GM12878 (cell line): ENCODE measurements at regions not wholly inside any gene's neighbourhood (a gene's known extent, or its start where the extent isn't known, plus 50 kb on each side); places are given as distances from the start of the nearest gene placed in this dataset.

Experiments
- ATAC-seq: fragments of 200-7000 bp; cut with Tn5 transposase; 3 replicates; pipeline ENCODE4 v1.9.1; 2020; ENCODE audit warnings: mild to moderate bottlenecking, moderate library complexity
- BruUV-seq: library from RNA; stranded (reverse); fragments of 400-500 nt; replicated peaks from 2 replicates; lab custom pipeline; 2021; lab: Mats Ljungman, UMichigan
- CTCF ChIA-PET: fragments of 300-600 bp; sonication (Branson Sonifier 250); formaldehyde crosslinking; extraction: SDS; loops from one replicate; lab custom pipeline; 2021; ENCODE audit warnings: inconsistent platforms; lab: Yijun Ruan, JAX
- POLR2A ChIA-PET: fragments of 350-600 bp; formaldehyde crosslinking; extraction: SDS; loops from one replicate; lab custom pipeline; 2021; ENCODE audit warnings: inconsistent platforms; lab: Charles Lee
- RAD21 ChIA-PET: fragments of 300-600 bp; sonication (Branson Sonifier 250); formaldehyde crosslinking; loops from one replicate; lab custom pipeline; 2023; ENCODE audit warnings: antibody characterized with exemption; ENCODE audit not compliant: unreplicated experiment; lab: Charles Lee
- SMC1A ChIA-PET: fragments of 300-600 bp; sonication (Branson Sonifier 250); formaldehyde crosslinking; loops from one replicate; lab custom pipeline; 2023; ENCODE audit not compliant: unreplicated experiment, uncharacterized antibody; lab: Charles Lee
- DNase-seq: peaks from one replicate; pipeline ENCODE4 v3.0.0-alpha.2; 2011; ENCODE audit warnings: low read depth, low spot score
- FAIRE-seq: peaks from 3 replicates; lab custom pipeline; 2011; peaks lifted over from hg19 to GRCh38; lab: Jason Lieb, UNC
- H2AFZ ChIP-seq: 2 replicates; pipeline ENCODE4 v1.6.0; 2011; ENCODE audit warnings: low read depth, low read length, control low read depth; ENCODE audit not compliant: control insufficient read depth
- H3K27ac ChIP-seq: 2 replicates; pipeline ENCODE4 v1.5.1; 2011; ENCODE audit warnings: control low read depth; ENCODE audit not compliant: control insufficient read depth, insufficient read depth
- H3K27me3 ChIP-seq, 2 experiments: replicated peaks in 1 of 2; 2 replicates each; pipeline versions ENCODE4 v1.6.0 to v1.6.1; 2011; ENCODE audit warnings: low read length in 1 of 2; ENCODE audit not compliant: control insufficient read depth in 2 of 2, insufficient read depth in 2 of 2
- H3K36me3 ChIP-seq, 2 experiments: 2 replicates each; pipeline ENCODE4 v1.5.1; 2011; ENCODE audit warnings: low read length in 1 of 2; ENCODE audit not compliant: control insufficient read depth in 2 of 2, insufficient read depth in 2 of 2
- H3K4me1 ChIP-seq: 2 replicates; pipeline ENCODE4 v1.6.1; 2011; ENCODE audit warnings: mild to moderate bottlenecking, low read length, moderate library complexity, mixed read lengths; ENCODE audit not compliant: control insufficient read depth, insufficient read depth
- H3K4me2 ChIP-seq: 2 replicates; pipeline ENCODE4 v1.6.0; 2011; ENCODE audit warnings: control low read depth; ENCODE audit not compliant: control insufficient read depth, insufficient read depth
- H3K4me3 ChIP-seq: fragments of 200-600 bp; sonication (generic); 2 replicates; pipeline ENCODE4 v1.5.1; 2016
- H3K79me2 ChIP-seq: 2 replicates; pipeline ENCODE4 v1.6.0; 2011; ENCODE audit warnings: low read length; ENCODE audit not compliant: control insufficient read depth, insufficient read depth
- H3K9ac ChIP-seq: 2 replicates; pipeline ENCODE4 v1.8.0; 2011; ENCODE audit warnings: low read length, control low read depth, mixed read lengths; ENCODE audit not compliant: control insufficient read depth, insufficient read depth
- H3K9me3 ChIP-seq: replicated peaks from 3 replicates; pipeline ENCODE4 v1.5.1; 2011; ENCODE audit warnings: mild to moderate bottlenecking, low read length; ENCODE audit not compliant: control insufficient read depth, insufficient read depth
- H4K20me1 ChIP-seq: 2 replicates; pipeline ENCODE4 v1.6.0; 2011; ENCODE audit not compliant: control insufficient read depth, insufficient read depth
- EED ChIP-seq: sonication (generic); IDR thresholded peaks from 2 replicates; pipeline ENCODE4 v1.6.1; 2016; ENCODE audit warnings: antibody characterized with exemption, low read depth
- EZH2 ChIP-seq: IDR thresholded peaks from 2 replicates; pipeline ENCODE4 v1.6.1; 2012; ENCODE audit warnings: low read depth, mild to moderate bottlenecking, control low read depth, inconsistent platforms, low read length, borderline replicate concordance; ENCODE audit not compliant: control insufficient read depth
- FOS ChIP-seq: IDR thresholded peaks from 3 replicates; pipeline ENCODE4 v1.6.1; 2011; ENCODE audit warnings: borderline replicate concordance; ENCODE audit not compliant: insufficient read length; ENCODE audit errors: extremely low read depth
- HCFC1 ChIP-seq: fragments of 150-350 bp; IDR thresholded peaks from 2 replicates; pipeline ENCODE4 v1.6.1; 2014; ENCODE audit warnings: low read length
- HDAC6 ChIP-seq: fragments of 200-600 bp; sonication (generic); IDR thresholded peaks from one replicate; pipeline ENCODE4 v1.8.0; 2017; ENCODE audit warnings: antibody characterized with exemption; ENCODE audit not compliant: unreplicated experiment
- PAX5 ChIP-seq: IDR thresholded peaks from 2 replicates; pipeline ENCODE4 v1.6.1; 2011; ENCODE audit warnings: low read depth, low read length, borderline replicate concordance
- SMAD1 ChIP-seq: fragments of 450-650 bp; IDR thresholded peaks from 2 replicates; pipeline ENCODE4 v1.6.1; 2018; ENCODE audit warnings: mild to moderate bottlenecking, low read depth; ENCODE audit not compliant: partially characterized antibody
- WGBS: methylation state at CpG from one replicate; pipeline ENCODE4 v1.1.6; 2016; ENCODE audit warnings: low lambda C conversion rate; ENCODE audit not compliant: insufficient replicate concordance, insufficient coverage; ENCODE audit errors: missing lambda C conversion rate; 5-methylcytosine and 5-hydroxymethylcytosine counted together
- in situ Hi-C: fragments of 300-500 bp; cut with MboI; formaldehyde crosslinking; loops from 9 replicates; pipeline ENCODE4 v1.14.3; 2018; ENCODE audit warnings: mixed read lengths
- intact Hi-C: fragments of 100-400 bp; cut with micrococcal nuclease; formaldehyde crosslinking; loops from one replicate; pipeline ENCODE4 v1.14.2; 2022; ENCODE audit not compliant: unreplicated experiment
- TF ChIP-seq, protein P1 (sequence below): fragments of 450-650 bp; IDR thresholded peaks from 2 replicates; pipeline ENCODE4 v1.6.1; 2017; ENCODE audit warnings: borderline replicate concordance
- TF ChIP-seq, protein P2 (sequence below): IDR thresholded peaks from 2 replicates; pipeline ENCODE4 v1.6.1; 2011; ENCODE audit warnings: mild to moderate bottlenecking, low read depth, low read length, moderate library complexity; ENCODE audit not compliant: insufficient replicate concordance
- TF ChIP-seq, protein P3 (sequence below): fragments of 450-650 bp; IDR thresholded peaks from 2 replicates; pipeline ENCODE4 v1.6.1; 2017; ENCODE audit warnings: mild to moderate bottlenecking
- TF ChIP-seq, protein P4 (sequence below): fragments of 450-650 bp; IDR thresholded peaks from 2 replicates; pipeline ENCODE4 v1.6.1; 2018; ENCODE audit warnings: mild to moderate bottlenecking, low read depth, moderate library complexity; ENCODE audit not compliant: partially characterized antibody
- TF ChIP-seq, protein P5 (sequence below): fragments of 450-650 bp; IDR thresholded peaks from 2 replicates; pipeline ENCODE4 v1.6.1; 2017; ENCODE audit warnings: mild to moderate bottlenecking, moderate library complexity

DNA sequence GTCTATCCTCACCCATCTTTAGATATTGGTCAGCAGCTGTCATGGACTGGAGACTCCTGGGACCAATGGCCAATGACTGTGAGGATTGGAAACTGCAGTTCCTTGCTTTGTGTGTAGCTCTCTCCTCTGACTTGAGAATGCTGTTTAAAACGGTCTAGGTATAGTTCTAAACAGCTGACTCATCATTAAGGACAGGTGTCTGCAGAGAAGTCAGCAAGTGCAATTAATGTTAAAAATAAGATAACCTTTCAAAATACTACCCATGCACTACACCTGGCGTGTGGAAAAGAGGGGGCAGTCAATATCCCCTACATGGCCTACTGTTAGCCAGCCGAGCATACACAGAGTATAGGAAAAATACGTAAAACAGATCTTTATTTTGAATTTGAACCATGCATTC lies 115.4 kb upstream of the TAB2 start:
- BruUV-seq, result no TSS peak
- Histone ChIP-seq H3K27ac (no peak overlapping the region), H2AFZ (no peak overlapping the region), H3K79me2 (no peaks in the 10 kb centered on the region), H3K27me3 (no peaks in the 10 kb centered on the region), H3K9me3 (no peaks in the 10 kb centered on the region), H3K9ac (no peak overlapping the region), H3K4me3 (no peak overlapping the region), H3K4me1 (no peaks in the 10 kb centered on the region), H4K20me1 (no peaks in the 10 kb centered on the region), H3K4me2 (no peak overlapping the region), H3K36me3 (no peaks in the 10 kb centered on the region)
- ATAC-seq, result no peak
- CTCF ChIA-PET, result no interaction called here
- SMC1A ChIA-PET, result interaction anchor here (0.8 to 2.7 kb wide), 5 partner anchors 9 to 54 kb away, joined by 3 to 9 read pairs (median 3); no protein-coding TSS in a partner anchor
- WGBS, result 44% methylated on average over 4 of the region's 4 CpGs
- DNase-seq, result no peak
- RAD21 ChIA-PET, result interaction anchor here (1.0 kb wide), 1 partner anchor 190 kb away, joined by 3 read pairs; no protein-coding TSS in a partner anchor
- no peak for FAIRE-seq
- intact Hi-C loops, result no loop called here
- POLR2A ChIA-PET, result no interaction called here
- in situ Hi-C loops, result no loop called here
- TF ChIP-seq, protein P1, sequence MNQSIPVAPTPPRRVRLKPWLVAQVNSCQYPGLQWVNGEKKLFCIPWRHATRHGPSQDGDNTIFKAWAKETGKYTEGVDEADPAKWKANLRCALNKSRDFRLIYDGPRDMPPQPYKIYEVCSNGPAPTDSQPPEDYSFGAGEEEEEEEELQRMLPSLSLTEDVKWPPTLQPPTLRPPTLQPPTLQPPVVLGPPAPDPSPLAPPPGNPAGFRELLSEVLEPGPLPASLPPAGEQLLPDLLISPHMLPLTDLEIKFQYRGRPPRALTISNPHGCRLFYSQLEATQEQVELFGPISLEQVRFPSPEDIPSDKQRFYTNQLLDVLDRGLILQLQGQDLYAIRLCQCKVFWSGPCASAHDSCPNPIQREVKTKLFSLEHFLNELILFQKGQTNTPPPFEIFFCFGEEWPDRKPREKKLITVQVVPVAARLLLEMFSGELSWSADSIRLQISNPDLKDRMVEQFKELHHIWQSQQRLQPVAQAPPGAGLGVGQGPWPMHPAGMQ, result no peak
- TF ChIP-seq FOS (no peak), EED (no peak), EZH2 (no peak), HDAC6 (no peak), SMAD1 (no peak), PAX5 (no peak), HCFC1 (no peak)
- TF ChIP-seq, protein P2, sequence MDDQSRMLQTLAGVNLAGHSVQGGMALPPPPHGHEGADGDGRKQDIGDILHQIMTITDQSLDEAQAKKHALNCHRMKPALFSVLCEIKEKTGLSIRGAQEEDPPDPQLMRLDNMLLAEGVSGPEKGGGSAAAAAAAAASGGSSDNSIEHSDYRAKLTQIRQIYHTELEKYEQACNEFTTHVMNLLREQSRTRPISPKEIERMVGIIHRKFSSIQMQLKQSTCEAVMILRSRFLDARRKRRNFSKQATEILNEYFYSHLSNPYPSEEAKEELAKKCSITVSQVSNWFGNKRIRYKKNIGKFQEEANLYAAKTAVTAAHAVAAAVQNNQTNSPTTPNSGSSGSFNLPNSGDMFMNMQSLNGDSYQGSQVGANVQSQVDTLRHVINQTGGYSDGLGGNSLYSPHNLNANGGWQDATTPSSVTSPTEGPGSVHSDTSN, result no peak
- TF ChIP-seq, protein P3, sequence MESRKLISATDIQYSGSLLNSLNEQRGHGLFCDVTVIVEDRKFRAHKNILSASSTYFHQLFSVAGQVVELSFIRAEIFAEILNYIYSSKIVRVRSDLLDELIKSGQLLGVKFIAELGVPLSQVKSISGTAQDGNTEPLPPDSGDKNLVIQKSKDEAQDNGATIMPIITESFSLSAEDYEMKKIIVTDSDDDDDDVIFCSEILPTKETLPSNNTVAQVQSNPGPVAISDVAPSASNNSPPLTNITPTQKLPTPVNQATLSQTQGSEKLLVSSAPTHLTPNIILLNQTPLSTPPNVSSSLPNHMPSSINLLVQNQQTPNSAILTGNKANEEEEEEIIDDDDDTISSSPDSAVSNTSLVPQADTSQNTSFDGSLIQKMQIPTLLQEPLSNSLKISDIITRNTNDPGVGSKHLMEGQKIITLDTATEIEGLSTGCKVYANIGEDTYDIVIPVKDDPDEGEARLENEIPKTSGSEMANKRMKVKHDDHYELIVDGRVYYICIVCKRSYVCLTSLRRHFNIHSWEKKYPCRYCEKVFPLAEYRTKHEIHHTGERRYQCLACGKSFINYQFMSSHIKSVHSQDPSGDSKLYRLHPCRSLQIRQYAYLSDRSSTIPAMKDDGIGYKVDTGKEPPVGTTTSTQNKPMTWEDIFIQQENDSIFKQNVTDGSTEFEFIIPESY, result no peak
- TF ChIP-seq, protein P4, sequence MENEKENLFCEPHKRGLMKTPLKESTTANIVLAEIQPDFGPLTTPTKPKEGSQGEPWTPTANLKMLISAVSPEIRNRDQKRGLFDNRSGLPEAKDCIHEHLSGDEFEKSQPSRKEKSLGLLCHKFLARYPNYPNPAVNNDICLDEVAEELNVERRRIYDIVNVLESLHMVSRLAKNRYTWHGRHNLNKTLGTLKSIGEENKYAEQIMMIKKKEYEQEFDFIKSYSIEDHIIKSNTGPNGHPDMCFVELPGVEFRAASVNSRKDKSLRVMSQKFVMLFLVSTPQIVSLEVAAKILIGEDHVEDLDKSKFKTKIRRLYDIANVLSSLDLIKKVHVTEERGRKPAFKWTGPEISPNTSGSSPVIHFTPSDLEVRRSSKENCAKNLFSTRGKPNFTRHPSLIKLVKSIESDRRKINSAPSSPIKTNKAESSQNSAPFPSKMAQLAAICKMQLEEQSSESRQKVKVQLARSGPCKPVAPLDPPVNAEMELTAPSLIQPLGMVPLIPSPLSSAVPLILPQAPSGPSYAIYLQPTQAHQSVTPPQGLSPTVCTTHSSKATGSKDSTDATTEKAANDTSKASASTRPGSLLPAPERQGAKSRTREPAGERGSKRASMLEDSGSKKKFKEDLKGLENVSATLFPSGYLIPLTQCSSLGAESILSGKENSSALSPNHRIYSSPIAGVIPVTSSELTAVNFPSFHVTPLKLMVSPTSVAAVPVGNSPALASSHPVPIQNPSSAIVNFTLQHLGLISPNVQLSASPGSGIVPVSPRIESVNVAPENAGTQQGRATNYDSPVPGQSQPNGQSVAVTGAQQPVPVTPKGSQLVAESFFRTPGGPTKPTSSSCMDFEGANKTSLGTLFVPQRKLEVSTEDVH, result no peak
- TF ChIP-seq, protein P5, sequence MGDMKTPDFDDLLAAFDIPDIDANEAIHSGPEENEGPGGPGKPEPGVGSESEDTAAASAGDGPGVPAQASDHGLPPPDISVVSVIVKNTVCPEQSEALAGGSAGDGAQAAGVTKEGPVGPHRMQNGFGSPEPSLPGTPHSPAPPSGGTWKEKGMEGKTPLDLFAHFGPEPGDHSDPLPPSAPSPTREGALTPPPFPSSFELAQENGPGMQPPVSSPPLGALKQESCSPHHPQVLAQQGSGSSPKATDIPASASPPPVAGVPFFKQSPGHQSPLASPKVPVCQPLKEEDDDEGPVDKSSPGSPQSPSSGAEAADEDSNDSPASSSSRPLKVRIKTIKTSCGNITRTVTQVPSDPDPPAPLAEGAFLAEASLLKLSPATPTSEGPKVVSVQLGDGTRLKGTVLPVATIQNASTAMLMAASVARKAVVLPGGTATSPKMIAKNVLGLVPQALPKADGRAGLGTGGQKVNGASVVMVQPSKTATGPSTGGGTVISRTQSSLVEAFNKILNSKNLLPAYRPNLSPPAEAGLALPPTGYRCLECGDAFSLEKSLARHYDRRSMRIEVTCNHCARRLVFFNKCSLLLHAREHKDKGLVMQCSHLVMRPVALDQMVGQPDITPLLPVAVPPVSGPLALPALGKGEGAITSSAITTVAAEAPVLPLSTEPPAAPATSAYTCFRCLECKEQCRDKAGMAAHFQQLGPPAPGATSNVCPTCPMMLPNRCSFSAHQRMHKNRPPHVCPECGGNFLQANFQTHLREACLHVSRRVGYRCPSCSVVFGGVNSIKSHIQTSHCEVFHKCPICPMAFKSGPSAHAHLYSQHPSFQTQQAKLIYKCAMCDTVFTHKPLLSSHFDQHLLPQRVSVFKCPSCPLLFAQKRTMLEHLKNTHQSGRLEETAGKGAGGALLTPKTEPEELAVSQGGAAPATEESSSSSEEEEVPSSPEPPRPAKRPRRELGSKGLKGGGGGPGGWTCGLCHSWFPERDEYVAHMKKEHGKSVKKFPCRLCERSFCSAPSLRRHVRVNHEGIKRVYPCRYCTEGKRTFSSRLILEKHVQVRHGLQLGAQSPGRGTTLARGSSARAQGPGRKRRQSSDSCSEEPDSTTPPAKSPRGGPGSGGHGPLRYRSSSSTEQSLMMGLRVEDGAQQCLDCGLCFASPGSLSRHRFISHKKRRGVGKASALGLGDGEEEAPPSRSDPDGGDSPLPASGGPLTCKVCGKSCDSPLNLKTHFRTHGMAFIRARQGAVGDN, result no peak
